Nephron (organoid): ENCODE measurements at regions not wholly inside any gene's neighbourhood (a gene's known extent, or its start where the extent isn't known, plus 50 kb on each side); places are given as distances from the start of the nearest gene placed in this dataset.

Experiments
- H3K27ac Mint-ChIP-seq, 3 experiments: 2 replicates each; pipeline ENCODE4 v1.8.0; 2020; ENCODE audit warnings: mixed read lengths in 3 of 3, mild to moderate bottlenecking in 2 of 3, moderate library complexity in 1 of 3
- H3K27me3 Mint-ChIP-seq: 2 replicates; pipeline ENCODE4 v1.8.0; 2021; ENCODE audit warnings: low read depth, mild to moderate bottlenecking, moderate library complexity, mixed read lengths
- H3K36me3 Mint-ChIP-seq: 2 replicates; pipeline ENCODE4 v1.8.0; 2020; ENCODE audit warnings: low read depth, mixed read lengths
- H3K4me1 Mint-ChIP-seq: 2 replicates; pipeline ENCODE4 v1.8.0; 2020; ENCODE audit warnings: mixed read lengths
- H3K4me3 Mint-ChIP-seq, 3 experiments: 2 replicates each; pipeline ENCODE4 v1.8.0; 2020; ENCODE audit warnings: mild to moderate bottlenecking in 3 of 3, mixed read lengths in 3 of 3, moderate library complexity in 2 of 3
- H3K9me3 Mint-ChIP-seq: 2 replicates; pipeline ENCODE4 v1.8.0; 2020; ENCODE audit warnings: mixed read lengths
- CTCF ChIP-seq, 3 experiments: fragments of 200-600 bp; sonication (generic); IDR thresholded peaks; one replicate each; pipeline ENCODE4 v1.5.0; 2021; ENCODE audit warnings: antibody characterized with exemption in 3 of 3; ENCODE audit not compliant: unreplicated experiment in 3 of 3

GRCh38 chr2:120490091-120490798, 144.3 kb downstream of the INHBB start:
- peaks cover 40% of the 10 kb centered on the region for H3K27me3 Mint-ChIP-seq
- no peak overlapping the region for H3K4me3 Mint-ChIP-seq
- H3K36me3 Mint-ChIP-seq, result no peaks in the 10 kb centered on the region
- H3K9me3 Mint-ChIP-seq, result no peaks in the 10 kb centered on the region
- TF ChIP-seq CTCF (IDR thresholded peaks at IDR 0.05; ENCODE audit: unreplicated experiment in 3 of 3), result no peak
- H3K27ac Mint-ChIP-seq, result no peak overlapping the region
- peaks cover 4% of the 10 kb centered on the region for H3K4me1 Mint-ChIP-seq

GRCh38 chr2:120491111-120491625, 145.2 kb downstream of the INHBB start:
- H3K27me3 Mint-ChIP-seq, result peaks cover 37% of the 10 kb centered on the region
- H3K27ac Mint-ChIP-seq, result no peak overlapping the region
- peaks cover 4% of the 10 kb centered on the region for H3K4me1 Mint-ChIP-seq
- H3K9me3 Mint-ChIP-seq, result no peaks in the 10 kb centered on the region
- no peaks in the 10 kb centered on the region for H3K36me3 Mint-ChIP-seq
- no peak for TF ChIP-seq CTCF (IDR thresholded peaks at IDR 0.05; ENCODE audit: unreplicated experiment in 3 of 3)
- H3K4me3 Mint-ChIP-seq, result no peak overlapping the region

GRCh38 chr2:120493231-120493630, 147.3 kb downstream of the INHBB start:
- peaks cover 4% of the 10 kb centered on the region for H3K4me1 Mint-ChIP-seq

GRCh38 chr2:120494446-120494845, 148.5 kb downstream of the INHBB start:
- no peak overlapping the region for H3K4me3 Mint-ChIP-seq

More at GRCh38 chr2:120493231-120493630, 147.3 kb downstream of the INHBB start:
- Mint-ChIP-seq H3K4me3 (no peak overlapping the region), H3K27ac (no peak overlapping the region), H3K36me3 (no peaks in the 10 kb centered on the region), H3K27me3 (peaks cover 39% of the 10 kb centered on the region), H3K9me3 (no peaks in the 10 kb centered on the region)
- no peak for TF ChIP-seq CTCF (IDR thresholded peaks at IDR 0.05; ENCODE audit: unreplicated experiment in 3 of 3)

GRCh38 chr2:120495586-120495985, 149.7 kb downstream of the INHBB start:
- H3K27ac Mint-ChIP-seq, result no peak overlapping the region
- no peaks in the 10 kb centered on the region for H3K36me3 Mint-ChIP-seq
- peaks cover 22% of the 10 kb centered on the region for H3K27me3 Mint-ChIP-seq
- H3K4me1 Mint-ChIP-seq, result no peaks in the 10 kb centered on the region
- H3K9me3 Mint-ChIP-seq, result no peaks in the 10 kb centered on the region
- no peak for TF ChIP-seq CTCF (IDR thresholded peaks at IDR 0.05; ENCODE audit: unreplicated experiment in 3 of 3)
- H3K4me3 Mint-ChIP-seq, result no peak overlapping the region

More at GRCh38 chr2:120494446-120494845, 148.5 kb downstream of the INHBB start:
- no peaks in the 10 kb centered on the region for H3K4me1 Mint-ChIP-seq
- no peaks in the 10 kb centered on the region for H3K36me3 Mint-ChIP-seq
- no peaks in the 10 kb centered on the region for H3K9me3 Mint-ChIP-seq
- peaks cover 30% of the 10 kb centered on the region for H3K27me3 Mint-ChIP-seq
- H3K27ac Mint-ChIP-seq, result no peak overlapping the region
- no peak for TF ChIP-seq CTCF (IDR thresholded peaks at IDR 0.05; ENCODE audit: unreplicated experiment in 3 of 3)

GRCh38 chr2:120496235-120496634, 150.3 kb downstream of the INHBB start:
- H3K9me3 Mint-ChIP-seq, result no peaks in the 10 kb centered on the region
- no peak overlapping the region for H3K4me3 Mint-ChIP-seq
- no peak overlapping the region for H3K27ac Mint-ChIP-seq
- no peaks in the 10 kb centered on the region for H3K4me1 Mint-ChIP-seq
- no peak for TF ChIP-seq CTCF (IDR thresholded peaks at IDR 0.05; ENCODE audit: unreplicated experiment in 3 of 3)
- no peaks in the 10 kb centered on the region for H3K36me3 Mint-ChIP-seq
- H3K27me3 Mint-ChIP-seq, result peaks cover 18% of the 10 kb centered on the region
